HS-5 (cell line): ENCODE measurements at regions not wholly inside any gene's neighbourhood (a gene's known extent, or its start where the extent isn't known, plus 50 kb on each side); places are given as distances from the start of the nearest gene placed in this dataset.
"Not testable (repeated sequence)": the region's sequence is repeated elsewhere in the genome, so short reads cannot be mapped to it uniquely, and the experiment has no call there.

ENCODE experiments used
- DNase-seq: peaks from one replicate; pipeline ENCODE4 v3.0.0-alpha.2; 2012; ENCODE audit warnings: low read depth

GRCh38 chr20:50449738-50450492 lies 60.3 kb upstream of the PTPN1 start:
- no peak for DNase-seq

DNA sequence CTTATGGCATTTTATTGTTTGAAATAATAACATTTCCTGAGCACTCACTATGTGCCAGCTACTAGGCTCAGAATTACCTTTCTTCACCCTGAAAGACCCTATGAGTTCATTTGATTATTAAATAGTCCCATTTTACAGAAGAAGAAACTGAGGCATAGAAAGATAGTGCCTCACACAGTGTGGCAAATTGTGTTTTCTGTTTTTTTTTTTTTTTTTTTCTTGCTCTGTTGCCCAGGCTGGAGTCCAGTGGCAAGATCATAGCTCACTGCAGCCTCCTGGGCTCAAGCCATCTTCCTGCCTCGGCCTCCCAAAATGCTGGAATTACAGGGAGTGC lies 59.7 kb upstream of the PTPN1 start:
- DNase-seq, result no peak

DNA sequence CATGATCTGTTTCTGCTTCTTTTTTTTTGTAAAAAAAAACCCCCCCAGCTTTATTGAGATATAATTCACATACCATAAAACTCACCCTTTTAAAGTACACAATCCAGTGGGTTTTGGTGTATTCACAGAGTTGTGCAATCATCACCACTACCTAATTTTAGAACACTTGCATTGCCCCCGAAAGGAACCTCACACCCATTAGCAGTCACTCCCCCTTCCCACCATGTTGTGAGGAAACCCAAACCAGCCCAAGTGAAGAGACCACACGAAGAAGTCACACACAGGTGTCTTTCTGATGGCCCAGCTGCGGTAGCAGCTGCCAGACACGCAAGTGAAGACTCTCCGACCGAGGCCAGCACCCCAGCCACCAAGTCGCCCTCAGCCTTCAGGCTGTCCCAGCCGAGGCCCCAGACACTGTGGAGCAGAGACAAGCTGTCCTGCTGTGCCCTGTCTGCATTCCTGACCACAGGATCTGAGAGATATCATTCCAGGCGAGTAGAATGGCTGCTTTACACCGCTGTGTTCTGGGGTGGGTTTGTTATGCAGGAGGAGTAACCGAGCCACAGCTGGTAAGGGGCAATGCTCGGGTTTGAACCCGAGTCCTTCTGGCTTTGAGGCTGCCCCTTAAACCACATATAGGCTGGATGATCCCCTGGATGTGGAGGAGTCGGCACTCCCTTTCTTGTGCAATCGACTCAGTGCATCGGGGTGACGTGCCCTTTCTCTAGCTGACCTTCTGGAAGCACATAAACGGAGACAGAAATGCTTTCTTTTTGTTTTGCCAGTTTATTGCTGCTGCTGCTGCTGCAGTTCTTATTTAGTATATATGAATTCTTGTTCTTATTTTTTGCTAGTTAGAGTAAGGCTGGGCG lies 59.1 kb upstream of the PTPN1 start:
- DNase-seq, result no peak

GRCh38 chr20:50451792-50452425 lies 58.3 kb upstream of the PTPN1 start:
- not testable (repeated sequence) for DNase-seq

DNA sequence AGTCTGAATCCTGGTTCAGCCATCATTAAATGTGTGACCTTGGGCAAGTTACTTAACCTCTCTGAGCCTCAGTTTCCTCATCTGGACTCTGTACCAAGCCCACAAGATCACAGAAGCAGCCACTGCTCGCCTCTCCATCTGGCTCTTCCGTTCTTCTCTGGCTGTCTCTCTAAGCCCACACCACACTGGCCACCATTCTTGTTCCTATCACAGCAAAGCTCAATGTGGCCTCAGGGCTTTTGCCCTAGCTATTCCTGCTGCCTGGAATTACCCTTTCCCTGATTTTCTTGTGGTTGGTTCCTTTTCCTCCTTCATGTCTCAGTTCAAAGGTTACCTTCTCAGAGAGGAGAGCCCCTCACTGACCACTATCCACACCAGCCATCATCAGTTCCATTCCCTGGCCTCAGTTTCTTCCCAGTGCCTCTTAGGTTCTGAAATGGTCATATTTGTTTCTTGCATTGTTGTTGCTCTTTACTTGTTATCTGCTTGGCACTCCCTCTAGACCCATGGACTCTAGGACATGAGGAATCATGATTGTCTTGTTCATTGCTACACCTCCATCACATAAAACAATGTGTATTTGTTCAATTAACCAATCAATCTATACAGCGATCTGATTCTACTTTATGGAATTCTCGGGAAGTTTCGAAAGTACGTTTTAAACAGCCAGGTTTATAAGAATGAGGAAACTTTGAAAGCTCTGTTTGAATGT lies 56.5 kb upstream of the PTPN1 start:
- DNase-seq, result no peak

GRCh38 chr20:50455245-50455644 lies 54.9 kb upstream of the PTPN1 start:
- DNase-seq, result not testable (repeated sequence)

DNA sequence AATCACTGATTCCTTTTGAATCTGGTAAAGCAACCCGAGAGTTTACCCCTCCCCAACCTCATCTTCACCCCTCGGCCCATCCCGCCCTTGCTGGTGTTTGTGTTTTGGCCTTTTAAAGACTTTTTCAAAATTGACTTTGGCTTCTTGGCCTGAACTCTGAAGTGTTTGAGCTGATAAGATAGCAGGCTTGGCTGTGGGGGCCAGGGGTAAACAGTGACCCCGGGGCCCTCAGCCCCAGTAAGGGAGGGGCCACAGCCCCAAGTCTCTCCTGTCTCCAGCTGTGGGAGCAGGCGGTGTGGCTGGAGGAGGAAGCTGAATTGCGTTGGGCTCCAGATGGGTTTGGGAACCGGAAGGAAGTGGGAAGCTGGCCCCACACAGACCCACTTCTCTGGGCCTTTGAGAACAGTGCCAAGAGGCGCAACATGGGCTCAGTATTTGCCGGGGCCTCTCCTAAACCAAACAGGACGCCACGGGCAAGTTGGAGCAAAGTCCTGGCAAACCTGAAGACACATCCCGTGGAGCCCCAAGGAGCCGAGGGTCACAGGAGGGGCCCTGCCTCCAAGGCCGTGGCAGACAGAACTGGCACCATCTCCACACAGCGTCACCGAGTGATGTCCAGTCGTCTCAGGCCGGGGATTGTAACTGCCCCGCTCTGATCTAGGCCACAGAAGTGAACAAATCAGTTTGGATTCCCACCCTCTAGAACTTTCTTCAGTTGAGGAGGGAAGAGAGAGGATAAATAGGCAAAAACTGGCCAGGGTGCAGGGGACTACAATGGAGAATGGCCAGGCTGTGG lies 54.3 kb upstream of the PTPN1 start:
- DNase-seq, result no peak

DNA sequence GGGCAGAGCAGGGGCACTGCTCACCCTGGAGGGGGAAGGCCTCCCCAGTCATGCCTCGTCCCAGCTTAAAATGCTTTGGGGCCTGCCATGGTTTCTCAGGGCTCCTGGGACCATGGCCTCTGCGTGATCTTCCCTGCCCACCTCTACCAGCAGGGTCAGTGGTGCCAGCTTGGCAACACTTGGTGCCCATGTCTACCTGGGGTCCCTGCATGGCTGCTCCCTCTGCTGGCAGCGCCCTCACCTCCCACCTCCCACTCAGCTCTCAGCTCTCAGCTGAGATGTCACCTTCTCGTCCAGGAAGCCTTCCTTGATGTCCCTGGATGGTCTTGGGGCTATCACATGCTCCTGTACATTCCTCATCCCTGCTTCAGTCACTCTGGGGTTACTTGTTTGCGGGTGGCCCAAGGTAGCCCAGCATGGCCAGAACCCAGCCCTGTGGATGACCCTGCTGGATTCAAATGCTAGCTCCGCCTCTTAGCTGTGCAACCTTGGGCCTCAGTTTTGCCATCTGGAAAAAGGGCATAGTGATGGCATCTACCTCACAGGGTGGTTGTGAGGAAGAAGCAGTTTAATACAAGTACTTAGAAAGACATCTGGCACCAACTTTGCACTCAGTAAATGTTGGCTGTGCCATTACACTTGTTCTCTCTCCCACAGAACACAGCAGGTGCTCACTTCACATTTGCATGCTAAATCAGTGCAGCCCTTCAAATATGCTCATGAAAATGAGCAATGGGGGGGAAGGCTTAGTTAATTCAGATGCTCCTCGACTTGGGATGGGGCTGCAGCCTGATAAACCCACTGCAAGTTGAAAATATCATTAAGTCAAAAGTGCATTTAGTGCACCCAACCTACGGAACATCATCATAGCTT lies 53.5 kb upstream of the PTPN1 start:
- DNase-seq, result no peak

DNA sequence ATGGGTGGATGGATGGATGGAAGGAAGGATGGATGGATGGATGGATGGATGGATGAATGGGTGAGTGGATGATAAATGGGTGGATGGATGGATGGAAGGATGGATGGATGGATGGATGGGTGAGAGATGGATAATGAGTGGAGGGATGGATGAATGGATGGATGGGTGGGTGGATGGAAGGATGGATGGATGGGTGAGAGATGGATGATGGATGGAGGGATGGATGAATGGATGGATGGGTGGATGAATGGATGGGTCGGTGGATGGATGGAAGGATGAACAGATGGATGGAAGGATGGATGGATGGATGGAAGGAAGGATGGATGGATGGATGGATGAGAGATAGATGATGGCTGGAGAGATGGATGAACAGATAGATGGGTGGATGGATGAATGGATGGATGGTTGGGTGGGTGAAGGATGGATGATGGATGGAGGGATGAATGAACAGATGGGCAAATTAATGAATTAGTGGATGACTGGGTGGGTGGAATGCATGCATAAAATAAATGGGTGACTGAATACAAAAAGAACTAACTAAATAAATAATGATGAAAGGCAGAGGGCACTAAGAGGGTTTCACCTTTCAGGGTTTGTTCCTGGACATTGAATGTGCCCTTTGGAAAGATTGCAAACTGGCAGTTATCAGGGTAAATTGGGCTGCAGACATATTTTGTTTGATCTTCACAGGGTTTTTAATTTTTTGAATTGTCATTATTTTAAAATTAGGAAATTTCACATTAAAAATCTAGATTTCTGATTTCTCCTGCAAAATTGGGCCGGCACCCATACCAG lies 50.9 kb upstream of the PTPN1 start:
- DNase-seq, result no peak

DNA sequence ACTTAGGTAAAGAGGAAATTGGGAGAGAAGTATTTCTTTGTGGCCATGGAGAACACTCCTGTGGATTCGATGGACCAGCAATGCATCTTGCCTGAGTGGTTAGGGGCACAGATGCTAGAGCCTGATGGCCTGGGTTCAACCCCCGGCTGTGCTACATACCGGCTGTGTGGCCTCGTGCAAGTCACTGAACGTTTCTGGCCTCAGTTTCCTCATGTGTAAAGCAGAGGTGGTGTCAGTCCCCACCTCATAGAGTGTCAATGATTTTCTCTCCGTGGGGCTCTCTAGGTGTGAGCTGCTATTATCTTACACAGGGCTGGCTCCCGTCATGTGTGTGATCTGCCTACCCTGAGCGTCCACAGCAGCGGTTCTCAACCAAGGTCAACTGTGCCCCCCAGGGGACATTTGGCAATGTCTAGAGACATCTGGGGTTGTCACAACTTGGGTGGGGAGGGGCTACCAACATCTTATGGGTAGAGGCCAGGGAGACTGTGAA lies 50.0 kb upstream of the PTPN1 start:
- DNase-seq, result no peak
